ENCODE measurements at regions not wholly inside any gene's neighbourhood (a gene's known extent, or its start where the extent isn't known, plus 50 kb on each side); places are given as distances from the start of the nearest gene placed in this dataset.

DNA sequence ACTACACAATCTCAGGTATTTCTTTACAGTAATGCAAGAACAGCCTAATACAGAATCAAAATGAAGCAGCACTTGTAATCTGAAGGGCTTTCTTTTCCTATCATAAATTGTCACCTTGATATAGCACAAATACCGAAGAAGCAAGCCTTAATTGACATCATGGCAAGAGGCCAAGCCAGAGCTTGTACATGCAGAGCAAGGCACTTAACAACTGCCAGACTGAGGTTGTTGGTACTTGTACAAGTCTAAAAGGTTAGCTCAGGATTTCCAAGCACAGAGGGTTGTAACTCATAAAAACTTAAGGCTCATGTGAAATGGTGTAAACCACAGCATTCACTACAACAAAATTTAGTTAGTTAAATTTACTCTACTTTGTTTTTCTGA lies 158.8 kb upstream of the SPEF2 start:
- H4K20me1 ChIP-seq (replicated peaks in 1 of 2; ENCODE audit: control insufficient read depth in 1 of 2, insufficient read depth in 2 of 2, low read length in 2 of 2), result no peaks in the 10 kb centered on the region
- WGBS, 2 experiments (ENCODE audit: extremely low coverage in 1 of 2, insufficient coverage in 1 of 2, insufficient read length in 1 of 2, insufficient replicate concordance in 2 of 2, low coverage in 1 of 2, low lambda C conversion rate in 2 of 2, missing lambda C conversion rate in 1 of 2), result 86% methylated on average over 1 of the region's 1 CpG; no CpG with 5 or more reads in 1 of the 2 experiments
- no peak for FAIRE-seq
- TF ChIP-seq TEAD4 (IDR thresholded peaks at IDR 0.05; ENCODE audit: low read depth, low read length) (no peak), CHD2 (IDR thresholded peaks at IDR 0.05; ENCODE audit: low read length) (no peak), CBX5 (IDR thresholded peaks at IDR 0.05; ENCODE audit: low read depth, low read length) (no peak), CBX8 (IDR thresholded peaks at IDR 0.05; ENCODE audit: borderline replicate concordance, low read depth, low read length) (no peak), ASH2L (IDR thresholded peaks at IDR 0.05; ENCODE audit: low read length) (no peak), SP1 (IDR thresholded peaks at IDR 0.05; ENCODE audit: low read depth, low read length) (no peak), FOSL1 (IDR thresholded peaks at IDR 0.05; ENCODE audit: insufficient read depth, low read depth, low read length) (no peak), POLR2AphosphoS5 (IDR thresholded peaks at IDR 0.05; ENCODE audit: low read depth, low read length) (no peak), KDM1A (IDR thresholded peaks at IDR 0.05; ENCODE audit: borderline replicate concordance, low read length) (no peak), POLR2A (IDR thresholded peaks at IDR 0.05; ENCODE audit: control extremely low read depth in 1 of 2, low read depth in 2 of 2, low read length in 2 of 2) (no peak), SAP30 (IDR thresholded peaks at IDR 0.05; ENCODE audit: insufficient read depth, insufficient replicate concordance, low read length) (no peak), CHD1 (IDR thresholded peaks at IDR 0.05; ENCODE audit: low read depth, low read length) (no peak), SIN3A (conservative IDR thresholded peaks at IDR 0.05 in 1 of 2, IDR thresholded peaks at IDR 0.05 in 1 of 2; ENCODE audit: low read depth in 1 of 2, low read length in 2 of 2) (no peak), MAFK (IDR thresholded peaks at IDR 0.05; ENCODE audit: low read depth, low read length) (no peak), E2F6 (IDR thresholded peaks at IDR 0.05) (no peak)

More for the DNA sequence above, 158.8 kb upstream of the SPEF2 start:
- no peak overlapping the region for H3K4me2 ChIP-seq (ENCODE audit: insufficient read depth in 1 of 2, low read depth in 2 of 2, low read length in 2 of 2)
- no peak overlapping the region for H3K18ac ChIP-seq (ENCODE audit: extremely low read depth, low read length)
- H3K4ac ChIP-seq (replicated peaks; ENCODE audit: insufficient read length, low read depth, low read length), result no peak overlapping the region
- POLR2A ChIA-PET (ENCODE audit: partially characterized antibody), result no interaction called here
- H2BK20ac ChIP-seq (ENCODE audit: low read length), result no peak overlapping the region
- no peak overlapping the region for H3K23ac ChIP-seq (ENCODE audit: insufficient read length)
- H4K8ac ChIP-seq (ENCODE audit: extremely low read depth, insufficient read depth, low read length), result no peak overlapping the region
- no peak for DNase-seq (ENCODE audit: low read depth in 1 of 2, low spot score in 2 of 2)
- H3K79me1 ChIP-seq (ENCODE audit: low read depth, low read length), result no peaks in the 10 kb centered on the region
- H4K5ac ChIP-seq (ENCODE audit: insufficient read length, low read depth, low read length), result no peak overlapping the region
- H3K56ac ChIP-seq (replicated peaks; ENCODE audit: insufficient read length, low read depth, low read length), result no peak overlapping the region
- H2AFZ ChIP-seq (ENCODE audit: low read length), result no peak overlapping the region
- no peak overlapping the region for H4K91ac ChIP-seq (replicated peaks; ENCODE audit: insufficient read length, low read length)
- H3K27me3 ChIP-seq (replicated peaks in 1 of 4; ENCODE audit: control insufficient read depth in 3 of 4, extremely low read depth in 1 of 4, insufficient read depth in 3 of 4, low read length in 3 of 4), result no peaks in the 10 kb centered on the region
- H2AK5ac ChIP-seq (ENCODE audit: low read depth, low read length), result no peak overlapping the region
- H3K4me1 ChIP-seq (replicated peaks in 1 of 4; ENCODE audit: control insufficient read depth in 3 of 4, insufficient read depth in 4 of 4, low read length in 3 of 4), result no peaks in the 10 kb centered on the region
- H3K27ac ChIP-seq (ENCODE audit: low read depth, low read length), result no peak overlapping the region
- H2BK120ac ChIP-seq (replicated peaks; ENCODE audit: low read depth, low read length), result no peak overlapping the region
- no peaks in the 10 kb centered on the region for H3K23me2 ChIP-seq (ENCODE audit: low read depth, low read length)
- H3K9me3 ChIP-seq (ENCODE audit: insufficient read depth in 2 of 2, low read depth in 1 of 2, low read length in 1 of 2), result peaks cover 0 to 3% of the 10 kb centered on the region in 2 experiments; a peak in 1 of 4 replicates
- CTCF ChIA-PET (ENCODE audit: partially characterized antibody), result interaction anchor here (1.5 kb wide), 1 partner anchor 22 kb away, joined by 8 read pairs; no protein-coding TSS in a partner anchor
- no peak overlapping the region for H3K9ac ChIP-seq (replicated peaks in 1 of 4; ENCODE audit: extremely low read depth in 1 of 4, low read depth in 3 of 4, low read length in 3 of 4)
- H3K36me3 ChIP-seq (ENCODE audit: control insufficient read depth in 2 of 4, insufficient read depth in 4 of 4, low read length in 3 of 4), result no peaks in the 10 kb centered on the region
- no peak overlapping the region for H3K14ac ChIP-seq (ENCODE audit: insufficient read length)
- H3K79me2 ChIP-seq (ENCODE audit: control insufficient read depth in 1 of 2, insufficient read depth in 2 of 2, low read length in 2 of 2), result no peaks in the 10 kb centered on the region
- no peak overlapping the region for H2BK5ac ChIP-seq (ENCODE audit: low read depth, low read length)
- no peak overlapping the region for H3K4me3 ChIP-seq (ENCODE audit: extremely low read depth in 1 of 4, insufficient read depth in 2 of 4, low read depth in 3 of 4, low read length in 4 of 4)
- H2BK15ac ChIP-seq (ENCODE audit: low read length), result no peak overlapping the region
- no peak overlapping the region for H2BK12ac ChIP-seq (ENCODE audit: low read depth, low read length)

Data from H1 (cell line).